ENCODE measurements at regions not wholly inside any gene's neighbourhood (a gene's known extent, or its start where the extent isn't known, plus 50 kb on each side); places are given as distances from the start of the nearest gene placed in this dataset.

- DNase-seq (ENCODE audit: low spot score), result no peak
- TF ChIP-seq CTCF (IDR thresholded peaks at IDR 0.05; ENCODE audit: extremely low read depth, insufficient read depth, missing control alignments), result no peak
- in situ Hi-C loops (cut with MboI; ENCODE audit: low pct_unique_long_range_greater_than_20kb, low sequenced_read_pairs, unreplicated experiment), result no loop called here
Measured at GRCh38 chr5:86039351-86039750, 578.4 kb upstream of the COX7C start.

- TF ChIP-seq CTCF (IDR thresholded peaks at IDR 0.05; ENCODE audit: extremely low read depth, insufficient read depth, missing control alignments), result no peak
- in situ Hi-C loops (cut with MboI; ENCODE audit: low pct_unique_long_range_greater_than_20kb, low sequenced_read_pairs, unreplicated experiment), result no loop called here
- no peak for DNase-seq (ENCODE audit: low spot score)
Measured at GRCh38 chr5:86070719-86071118, 547.0 kb upstream of the COX7C start.

GRCh38 chr5:86074297-86074696 lies 543.4 kb upstream of the COX7C start:
- no peak for TF ChIP-seq CTCF (IDR thresholded peaks at IDR 0.05; ENCODE audit: extremely low read depth, insufficient read depth, missing control alignments)
- in situ Hi-C loops (cut with MboI; ENCODE audit: low pct_unique_long_range_greater_than_20kb, low sequenced_read_pairs, unreplicated experiment), result no loop called here

GRCh38 chr5:86075139-86075538 lies 542.6 kb upstream of the COX7C start:
- no peak for TF ChIP-seq CTCF (IDR thresholded peaks at IDR 0.05; ENCODE audit: extremely low read depth, insufficient read depth, missing control alignments)
- DNase-seq (ENCODE audit: low spot score), result no peak
- in situ Hi-C loops (cut with MboI; ENCODE audit: low pct_unique_long_range_greater_than_20kb, low sequenced_read_pairs, unreplicated experiment), result no loop called here

More at GRCh38 chr5:86074297-86074696, 543.4 kb upstream of the COX7C start:
- no peak for DNase-seq (ENCODE audit: low spot score)

GRCh38 chr5:86095092-86095491 lies 522.6 kb upstream of the COX7C start:
- in situ Hi-C loops (cut with MboI; ENCODE audit: low pct_unique_long_range_greater_than_20kb, low sequenced_read_pairs, unreplicated experiment), result no loop called here
- DNase-seq (ENCODE audit: low spot score), result no peak
- no peak for TF ChIP-seq CTCF (IDR thresholded peaks at IDR 0.05; ENCODE audit: extremely low read depth, insufficient read depth, missing control alignments)

- TF ChIP-seq CTCF (IDR thresholded peaks at IDR 0.05; ENCODE audit: extremely low read depth, insufficient read depth, missing control alignments), result no peak
- no peak for DNase-seq (ENCODE audit: low spot score)
- in situ Hi-C loops (cut with MboI; ENCODE audit: low pct_unique_long_range_greater_than_20kb, low sequenced_read_pairs, unreplicated experiment), result no loop called here
Measured at GRCh38 chr5:86101966-86102365, 515.8 kb upstream of the COX7C start.

- in situ Hi-C loops (cut with MboI; ENCODE audit: low pct_unique_long_range_greater_than_20kb, low sequenced_read_pairs, unreplicated experiment), result no loop called here
- no peak for TF ChIP-seq CTCF (IDR thresholded peaks at IDR 0.05; ENCODE audit: extremely low read depth, insufficient read depth, missing control alignments)
- DNase-seq (ENCODE audit: low spot score), result no peak
Measured at GRCh38 chr5:86108825-86109224, 508.9 kb upstream of the COX7C start.
